ENCODE measurements at regions not wholly inside any gene's neighbourhood (a gene's known extent, or its start where the extent isn't known, plus 50 kb on each side); places are given as distances from the start of the nearest gene placed in this dataset.

- Mint-ChIP-seq H3K27me3 (no peaks in the 10 kb centered on the region), H3K4me3 (no peak overlapping the region)
- TF ChIP-seq, protein P1, sequence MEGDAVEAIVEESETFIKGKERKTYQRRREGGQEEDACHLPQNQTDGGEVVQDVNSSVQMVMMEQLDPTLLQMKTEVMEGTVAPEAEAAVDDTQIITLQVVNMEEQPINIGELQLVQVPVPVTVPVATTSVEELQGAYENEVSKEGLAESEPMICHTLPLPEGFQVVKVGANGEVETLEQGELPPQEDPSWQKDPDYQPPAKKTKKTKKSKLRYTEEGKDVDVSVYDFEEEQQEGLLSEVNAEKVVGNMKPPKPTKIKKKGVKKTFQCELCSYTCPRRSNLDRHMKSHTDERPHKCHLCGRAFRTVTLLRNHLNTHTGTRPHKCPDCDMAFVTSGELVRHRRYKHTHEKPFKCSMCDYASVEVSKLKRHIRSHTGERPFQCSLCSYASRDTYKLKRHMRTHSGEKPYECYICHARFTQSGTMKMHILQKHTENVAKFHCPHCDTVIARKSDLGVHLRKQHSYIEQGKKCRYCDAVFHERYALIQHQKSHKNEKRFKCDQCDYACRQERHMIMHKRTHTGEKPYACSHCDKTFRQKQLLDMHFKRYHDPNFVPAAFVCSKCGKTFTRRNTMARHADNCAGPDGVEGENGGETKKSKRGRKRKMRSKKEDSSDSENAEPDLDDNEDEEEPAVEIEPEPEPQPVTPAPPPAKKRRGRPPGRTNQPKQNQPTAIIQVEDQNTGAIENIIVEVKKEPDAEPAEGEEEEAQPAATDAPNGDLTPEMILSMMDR (conservative IDR thresholded peaks at IDR 0.05) = no peak
Measured at GRCh38 chr18:1760901-1761300, 810.4 kb downstream of the METTL4 start.

GRCh38 chr18:1774261-1774660 is 797.0 kb downstream of the METTL4 start:
- Mint-ChIP-seq H3K27me3 (no peaks in the 10 kb centered on the region), H3K4me1 (ENCODE audit: unreplicated experiment) (no peaks in the 10 kb centered on the region), H3K9me3 (no peaks in the 10 kb centered on the region), H3K4me3 (no peak overlapping the region), H3K36me3 (no peaks in the 10 kb centered on the region), H3K27ac (no peak overlapping the region)
- TF ChIP-seq, protein P1 (conservative IDR thresholded peaks at IDR 0.05) = no peak
- no peak for DNase-seq (ENCODE audit: extremely low spot score, unreplicated experiment)

More at GRCh38 chr18:1760901-1761300, 810.4 kb downstream of the METTL4 start:
- Mint-ChIP-seq H3K4me1 (ENCODE audit: unreplicated experiment) (no peaks in the 10 kb centered on the region), H3K27ac (no peak overlapping the region), H3K36me3 (no peaks in the 10 kb centered on the region), H3K9me3 (no peaks in the 10 kb centered on the region)
- no peak for DNase-seq (ENCODE audit: extremely low spot score, unreplicated experiment)

DNA sequence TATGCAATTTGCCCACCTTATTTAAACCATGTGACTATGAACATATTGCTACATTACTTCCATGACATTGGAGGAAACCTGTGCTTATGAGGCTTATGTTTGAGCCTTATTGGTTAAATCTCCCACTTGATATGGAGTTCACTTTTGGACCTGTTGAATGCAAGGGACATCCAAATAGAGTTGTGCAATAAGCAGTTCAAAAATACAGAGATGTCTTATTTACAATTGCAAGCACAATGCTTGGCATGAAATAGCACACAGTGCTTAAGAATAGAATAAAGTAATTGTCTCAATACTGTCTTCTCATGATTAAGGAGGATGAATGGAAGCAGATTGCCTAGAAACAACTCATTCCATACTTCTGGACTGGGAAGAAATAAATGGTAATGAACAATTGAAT is 793.5 kb downstream of the METTL4 start:
- H3K36me3 Mint-ChIP-seq = no peaks in the 10 kb centered on the region
- no peaks in the 10 kb centered on the region for H3K27me3 Mint-ChIP-seq
- TF ChIP-seq, protein P1 (conservative IDR thresholded peaks at IDR 0.05) = no peak
- no peak overlapping the region for H3K4me3 Mint-ChIP-seq
- no peak overlapping the region for H3K27ac Mint-ChIP-seq
- H3K4me1 Mint-ChIP-seq (ENCODE audit: unreplicated experiment) = no peaks in the 10 kb centered on the region
- H3K9me3 Mint-ChIP-seq = no peaks in the 10 kb centered on the region
- DNase-seq (ENCODE audit: extremely low spot score, unreplicated experiment) = no peak

GRCh38 chr18:1778496-1779178 is 792.7 kb downstream of the METTL4 start:
- H3K9me3 Mint-ChIP-seq = no peaks in the 10 kb centered on the region
- H3K27ac Mint-ChIP-seq = no peak overlapping the region

DNA sequence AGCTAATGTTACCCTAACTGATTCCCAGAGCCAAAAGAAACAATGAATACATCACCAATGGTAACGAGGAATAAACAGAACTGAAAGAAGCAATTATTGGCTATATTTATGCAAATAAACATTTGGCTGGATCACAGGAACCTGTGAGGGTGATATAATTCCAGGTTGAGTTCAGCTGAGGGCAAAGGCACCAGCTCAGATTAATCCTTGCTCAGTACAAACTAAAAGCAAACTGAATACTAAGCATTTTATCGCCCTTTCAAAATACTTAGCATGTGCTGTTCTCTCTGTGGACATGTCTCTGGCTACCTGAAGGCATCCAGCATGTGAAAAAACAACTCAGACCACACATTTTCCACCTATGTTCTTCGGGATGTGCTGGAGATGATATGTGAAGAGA is 791.7 kb downstream of the METTL4 start:
- TF ChIP-seq, protein P1 (conservative IDR thresholded peaks at IDR 0.05) = no peak
- DNase-seq (ENCODE audit: extremely low spot score, unreplicated experiment) = no peak
- Mint-ChIP-seq H3K4me3 (no peak overlapping the region), H3K4me1 (ENCODE audit: unreplicated experiment) (no peaks in the 10 kb centered on the region), H3K27ac (no peak overlapping the region), H3K27me3 (no peaks in the 10 kb centered on the region), H3K36me3 (no peaks in the 10 kb centered on the region), H3K9me3 (no peaks in the 10 kb centered on the region)

More at GRCh38 chr18:1778496-1779178, 792.7 kb downstream of the METTL4 start:
- Mint-ChIP-seq H3K36me3 (no peaks in the 10 kb centered on the region), H3K4me3 (no peak overlapping the region), H3K27me3 (no peaks in the 10 kb centered on the region), H3K4me1 (ENCODE audit: unreplicated experiment) (no peaks in the 10 kb centered on the region)
- DNase-seq (ENCODE audit: extremely low spot score, unreplicated experiment) = no peak
- TF ChIP-seq, protein P1 (conservative IDR thresholded peaks at IDR 0.05) = no peak
